ENCODE measurements at regions not wholly inside any gene's neighbourhood (a gene's known extent, or its start where the extent isn't known, plus 50 kb on each side); places are given as distances from the start of the nearest gene placed in this dataset.
A peak's percentile ranks its signal among the peaks of the same experiment; 100 is the strongest.
"Not testable (repeated sequence)": the region's sequence is repeated elsewhere in the genome, so short reads cannot be mapped to it uniquely, and the experiment has no call there.

GRCh38 chr6:14549871-14550270 lies 432.3 kb downstream of the CD83 start:
- H3K79me2 ChIP-seq (replicated peaks; ENCODE audit: insufficient read depth, low read length): no peaks in the 10 kb centered on the region
- peak overlapping the region; percentile 42 for H2AFZ ChIP-seq (ENCODE audit: low read depth, low read length)
- peak overlapping the region; percentile 52 for H3K9ac ChIP-seq (ENCODE audit: low read length)
- no peaks in the 10 kb centered on the region for H3K27me3 ChIP-seq (ENCODE audit: insufficient read depth, low read depth, low read length)
- H3K9me3 ChIP-seq (ENCODE audit: low read length): no peaks in the 10 kb centered on the region
- no peaks in the 10 kb centered on the region for H3K36me3 ChIP-seq (ENCODE audit: insufficient read depth, low read length)
- H3K9me2 ChIP-seq (ENCODE audit: insufficient read depth, low read length): no peaks in the 10 kb centered on the region
- peaks cover 4% of the 10 kb centered on the region for H3F3A ChIP-seq (ENCODE audit: insufficient read depth, low read length, poor library complexity, severe bottlenecking)
- H3K27ac ChIP-seq (ENCODE audit: low read length): peak overlapping the region; percentile 86
- H4K20me1 ChIP-seq (ENCODE audit: insufficient read depth): no peaks in the 10 kb centered on the region
- H3K4me3 ChIP-seq (ENCODE audit: low read length): peak overlapping the region; percentile 49
- peak overlapping the region; percentile 21 for H3K4me2 ChIP-seq (ENCODE audit: low read length)
- TF ChIP-seq EZH2 (IDR thresholded peaks at IDR 0.05; ENCODE audit: borderline replicate concordance, insufficient read depth, low read length, poor library complexity, severe bottlenecking): no peak

GRCh38 chr6:14550410-14550809 lies 432.8 kb downstream of the CD83 start:
- no peak for TF ChIP-seq MXI1 (conservative IDR thresholded peaks at IDR 0.05; ENCODE audit: poor library complexity, severe bottlenecking)
- TF ChIP-seq, protein P1, sequence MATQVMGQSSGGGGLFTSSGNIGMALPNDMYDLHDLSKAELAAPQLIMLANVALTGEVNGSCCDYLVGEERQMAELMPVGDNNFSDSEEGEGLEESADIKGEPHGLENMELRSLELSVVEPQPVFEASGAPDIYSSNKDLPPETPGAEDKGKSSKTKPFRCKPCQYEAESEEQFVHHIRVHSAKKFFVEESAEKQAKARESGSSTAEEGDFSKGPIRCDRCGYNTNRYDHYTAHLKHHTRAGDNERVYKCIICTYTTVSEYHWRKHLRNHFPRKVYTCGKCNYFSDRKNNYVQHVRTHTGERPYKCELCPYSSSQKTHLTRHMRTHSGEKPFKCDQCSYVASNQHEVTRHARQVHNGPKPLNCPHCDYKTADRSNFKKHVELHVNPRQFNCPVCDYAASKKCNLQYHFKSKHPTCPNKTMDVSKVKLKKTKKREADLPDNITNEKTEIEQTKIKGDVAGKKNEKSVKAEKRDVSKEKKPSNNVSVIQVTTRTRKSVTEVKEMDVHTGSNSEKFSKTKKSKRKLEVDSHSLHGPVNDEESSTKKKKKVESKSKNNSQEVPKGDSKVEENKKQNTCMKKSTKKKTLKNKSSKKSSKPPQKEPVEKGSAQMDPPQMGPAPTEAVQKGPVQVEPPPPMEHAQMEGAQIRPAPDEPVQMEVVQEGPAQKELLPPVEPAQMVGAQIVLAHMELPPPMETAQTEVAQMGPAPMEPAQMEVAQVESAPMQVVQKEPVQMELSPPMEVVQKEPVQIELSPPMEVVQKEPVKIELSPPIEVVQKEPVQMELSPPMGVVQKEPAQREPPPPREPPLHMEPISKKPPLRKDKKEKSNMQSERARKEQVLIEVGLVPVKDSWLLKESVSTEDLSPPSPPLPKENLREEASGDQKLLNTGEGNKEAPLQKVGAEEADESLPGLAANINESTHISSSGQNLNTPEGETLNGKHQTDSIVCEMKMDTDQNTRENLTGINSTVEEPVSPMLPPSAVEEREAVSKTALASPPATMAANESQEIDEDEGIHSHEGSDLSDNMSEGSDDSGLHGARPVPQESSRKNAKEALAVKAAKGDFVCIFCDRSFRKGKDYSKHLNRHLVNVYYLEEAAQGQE (IDR thresholded peaks at IDR 0.05; ENCODE audit: borderline replicate concordance): no peak
- TF ChIP-seq EZH2 (IDR thresholded peaks at IDR 0.05; ENCODE audit: borderline replicate concordance, insufficient read depth, low read length, poor library complexity, severe bottlenecking): no peak
- no peak for TF ChIP-seq EP300 (conservative IDR thresholded peaks at IDR 0.05; ENCODE audit: poor library complexity, severe bottlenecking)
- no peak for TF ChIP-seq POLR2AphosphoS5 (IDR thresholded peaks at IDR 0.05)
- no peak for TF ChIP-seq RAD21 (conservative IDR thresholded peaks at IDR 0.05)
- TF ChIP-seq TAF1 (IDR thresholded peaks at IDR 0.05; ENCODE audit: low read depth): no peak
- Histone ChIP-seq H3K36me3 (ENCODE audit: insufficient read depth, low read length) (no peaks in the 10 kb centered on the region), H3F3A (ENCODE audit: insufficient read depth, low read length, poor library complexity, severe bottlenecking) (peaks cover 4% of the 10 kb centered on the region), H3K9me2 (ENCODE audit: insufficient read depth, low read length) (no peaks in the 10 kb centered on the region), H3K4me2 (ENCODE audit: low read length) (peak overlapping the region; percentile 60), H3K4me3 (ENCODE audit: low read length) (peak overlapping the region; percentile 49), H3K27ac (ENCODE audit: low read length) (peak overlapping the region; percentile 86), H3K9me3 (ENCODE audit: low read length) (no peaks in the 10 kb centered on the region), H3K9ac (ENCODE audit: low read length) (no peak overlapping the region), H2AFZ (ENCODE audit: low read depth, low read length) (no peak overlapping the region), H3K27me3 (ENCODE audit: insufficient read depth, low read depth, low read length) (no peaks in the 10 kb centered on the region), H3K79me2 (replicated peaks; ENCODE audit: insufficient read depth, low read length) (no peaks in the 10 kb centered on the region), H4K20me1 (ENCODE audit: insufficient read depth) (no peaks in the 10 kb centered on the region)

DNA sequence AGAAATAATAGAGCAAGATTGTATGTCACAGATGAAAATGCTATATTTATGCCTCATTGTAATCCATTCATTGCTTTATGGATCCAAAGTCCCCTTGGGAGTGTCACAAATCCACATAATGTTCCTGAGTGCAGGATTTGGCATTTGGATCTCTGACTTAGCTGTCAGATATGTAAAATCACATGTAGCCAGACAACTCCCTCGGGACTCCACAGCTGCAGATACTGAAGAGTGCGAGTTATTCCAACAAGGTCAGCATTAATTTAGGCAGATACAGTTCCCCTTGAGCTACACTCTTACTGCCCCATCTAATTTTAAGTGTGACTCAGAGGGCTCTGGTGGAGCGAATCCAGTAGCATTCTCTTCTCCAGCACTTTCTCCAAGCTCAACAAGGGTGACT lies 433.2 kb downstream of the CD83 start:
- no peak overlapping the region for H2AFZ ChIP-seq (ENCODE audit: low read depth, low read length)
- H3K27ac ChIP-seq (ENCODE audit: low read length): peak overlapping the region; percentile 86
- H3K4me2 ChIP-seq (ENCODE audit: low read length): peak overlapping the region; percentile 42
- no peaks in the 10 kb centered on the region for H3K9me3 ChIP-seq (ENCODE audit: low read length)
- no peaks in the 10 kb centered on the region for H4K20me1 ChIP-seq (ENCODE audit: insufficient read depth)
- H3K4me3 ChIP-seq (ENCODE audit: low read length): peak overlapping the region; percentile 49
- peaks cover 4% of the 10 kb centered on the region for H3F3A ChIP-seq (ENCODE audit: insufficient read depth, low read length, poor library complexity, severe bottlenecking)
- H3K9me2 ChIP-seq (ENCODE audit: insufficient read depth, low read length): no peaks in the 10 kb centered on the region
- no peaks in the 10 kb centered on the region for H3K36me3 ChIP-seq (ENCODE audit: insufficient read depth, low read length)
- TF ChIP-seq, protein P2, sequence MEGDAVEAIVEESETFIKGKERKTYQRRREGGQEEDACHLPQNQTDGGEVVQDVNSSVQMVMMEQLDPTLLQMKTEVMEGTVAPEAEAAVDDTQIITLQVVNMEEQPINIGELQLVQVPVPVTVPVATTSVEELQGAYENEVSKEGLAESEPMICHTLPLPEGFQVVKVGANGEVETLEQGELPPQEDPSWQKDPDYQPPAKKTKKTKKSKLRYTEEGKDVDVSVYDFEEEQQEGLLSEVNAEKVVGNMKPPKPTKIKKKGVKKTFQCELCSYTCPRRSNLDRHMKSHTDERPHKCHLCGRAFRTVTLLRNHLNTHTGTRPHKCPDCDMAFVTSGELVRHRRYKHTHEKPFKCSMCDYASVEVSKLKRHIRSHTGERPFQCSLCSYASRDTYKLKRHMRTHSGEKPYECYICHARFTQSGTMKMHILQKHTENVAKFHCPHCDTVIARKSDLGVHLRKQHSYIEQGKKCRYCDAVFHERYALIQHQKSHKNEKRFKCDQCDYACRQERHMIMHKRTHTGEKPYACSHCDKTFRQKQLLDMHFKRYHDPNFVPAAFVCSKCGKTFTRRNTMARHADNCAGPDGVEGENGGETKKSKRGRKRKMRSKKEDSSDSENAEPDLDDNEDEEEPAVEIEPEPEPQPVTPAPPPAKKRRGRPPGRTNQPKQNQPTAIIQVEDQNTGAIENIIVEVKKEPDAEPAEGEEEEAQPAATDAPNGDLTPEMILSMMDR (IDR thresholded peaks at IDR 0.05; ENCODE audit: poor library complexity, severe bottlenecking): no peak
- no peak for TF ChIP-seq SMC3 (conservative IDR thresholded peaks at IDR 0.05; ENCODE audit: poor library complexity)
- peak; percentile 69 for TF ChIP-seq POLR2AphosphoS5 (IDR thresholded peaks at IDR 0.05)
- TF ChIP-seq, protein P1 (IDR thresholded peaks at IDR 0.05; ENCODE audit: borderline replicate concordance): peak; percentile 65
- TF ChIP-seq TAF1 (IDR thresholded peaks at IDR 0.05; ENCODE audit: low read depth): no peak
- no peak for TF ChIP-seq EZH2 (IDR thresholded peaks at IDR 0.05; ENCODE audit: borderline replicate concordance, insufficient read depth, low read length, poor library complexity, severe bottlenecking)
- TF ChIP-seq EP300 (conservative IDR thresholded peaks at IDR 0.05; ENCODE audit: poor library complexity, severe bottlenecking): peak; percentile 78
- no peak overlapping the region for H3K9ac ChIP-seq (ENCODE audit: low read length)
- H3K79me2 ChIP-seq (replicated peaks; ENCODE audit: insufficient read depth, low read length): no peaks in the 10 kb centered on the region
- H3K27me3 ChIP-seq (ENCODE audit: insufficient read depth, low read depth, low read length): no peaks in the 10 kb centered on the region

DNA sequence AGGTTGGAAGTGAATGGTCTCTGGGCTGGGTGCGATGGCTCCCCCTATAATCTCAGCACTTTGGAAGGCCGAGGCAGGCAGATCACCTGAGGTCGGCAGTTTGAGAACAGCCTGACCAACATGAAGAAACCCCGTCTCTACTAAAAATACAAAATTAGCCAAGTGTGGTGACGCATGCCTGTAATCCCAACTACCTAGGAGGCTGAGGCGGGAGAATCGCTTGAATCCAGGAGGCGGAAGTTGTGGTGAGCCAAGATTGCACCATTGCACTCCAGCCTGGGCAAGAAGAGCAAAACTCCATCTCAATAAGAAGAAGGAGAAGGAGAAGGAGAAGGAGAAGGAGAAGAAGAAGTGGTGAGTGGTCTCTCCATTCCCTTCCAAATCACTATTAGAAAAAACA lies 434.0 kb downstream of the CD83 start:
- not testable (repeated sequence) for H3K27ac ChIP-seq (ENCODE audit: low read length); H3K79me2 ChIP-seq (replicated peaks; ENCODE audit: insufficient read depth, low read length); H3K27me3 ChIP-seq (ENCODE audit: insufficient read depth, low read depth, low read length); H3K9me2 ChIP-seq (ENCODE audit: insufficient read depth, low read length); H3F3A ChIP-seq (ENCODE audit: insufficient read depth, low read length, poor library complexity, severe bottlenecking); H3K36me3 ChIP-seq (ENCODE audit: insufficient read depth, low read length); H2AFZ ChIP-seq (ENCODE audit: low read depth, low read length); H3K9ac ChIP-seq (ENCODE audit: low read length); H3K4me2 ChIP-seq (ENCODE audit: low read length); H3K4me3 ChIP-seq (ENCODE audit: low read length); H4K20me1 ChIP-seq (ENCODE audit: insufficient read depth); H3K9me3 ChIP-seq (ENCODE audit: low read length)
